ENCODE measurements at regions not wholly inside any gene's neighbourhood (a gene's known extent, or its start where the extent isn't known, plus 50 kb on each side); places are given as distances from the start of the nearest gene placed in this dataset.

GRCh38 chr4:125938541-125938940 lies 623.8 kb downstream of the FAT4 start:
- TF ChIP-seq CTCF (IDR thresholded peaks at IDR 0.05) (no peak), POLR2A (IDR thresholded peaks at IDR 0.05) (no peak)
